Thyroid gland (tissue), 4 donors: ENCODE measurements at regions not wholly inside any gene's neighbourhood (a gene's known extent, or its start where the extent isn't known, plus 50 kb on each side); places are given as distances from the start of the nearest gene placed in this dataset.

Experiments
- DNase-seq, 2 donors: peaks; one replicate each; pipeline ENCODE4 v3.0.0-alpha.2; 2019
- H3K27ac ChIP-seq, 3 donors: fragments of 200-600 bp; sonication (generic); 1 replicate in 2 of 3; 2 replicates in 1 of 3; pipeline ENCODE4 v1.5.1; 2016 to 2019; ENCODE audit warnings: mild to moderate bottlenecking in 1 of 3, moderate library complexity in 1 of 3
- H3K27me3 ChIP-seq: fragments of 200-600 bp; sonication (generic); one replicate; pipeline ENCODE4 v1.5.1; 2019
- H3K36me3 ChIP-seq, 2 donors: fragments of 200-600 bp; sonication (generic); one replicate each; pipeline ENCODE4 v1.5.1; 2016 to 2019
- H3K4me1 ChIP-seq, 2 donors: fragments of 200-600 bp; sonication (generic); one replicate each; pipeline ENCODE4 v1.5.1; 2017 to 2019
- H3K4me3 ChIP-seq, 3 donors: fragments of 200-600 bp; sonication (generic); replicated peaks in 1 of 3; 1 replicate in 2 of 3; 2 replicates in 1 of 3; pipeline ENCODE4 v1.5.1; 2016; ENCODE audit warnings: mild to moderate bottlenecking in 1 of 3
- H3K9me3 ChIP-seq: fragments of 200-600 bp; sonication (generic); one replicate; pipeline ENCODE4 v1.5.1; 2017
- POLR2A ChIP-seq, 2 donors: fragments of 450-650 bp; IDR thresholded peaks; one replicate each; pipeline ENCODE4 v1.6.1; 2017; ENCODE audit warnings: antibody characterized with exemption in 2 of 2, mild to moderate bottlenecking in 2 of 2, moderate library complexity in 1 of 2
- WGBS, 2 donors: methylation state at CpG; one replicate each; pipeline ENCODE4 v1.1.5; 2017; 5-methylcytosine and 5-hydroxymethylcytosine counted together
- intact Hi-C: fragments of 100-400 bp; cut with DNase I; formaldehyde crosslinking; loops from one replicate; pipeline ENCODE4 v1.15.1; 2023
- TF ChIP-seq, protein P1 (sequence below), 6 experiments: fragments of 200-600 bp in 3 of 6; fragments of 450-650 bp in 3 of 6; sonication (generic) in 3 of 6; IDR thresholded peaks; one replicate each; pipeline ENCODE4 v1.5.1; 2016 to 2019; ENCODE audit warnings: antibody characterized with exemption in 6 of 6, mild to moderate bottlenecking in 2 of 6, inconsistent platforms in 1 of 6, moderate library complexity in 1 of 6

DNA sequence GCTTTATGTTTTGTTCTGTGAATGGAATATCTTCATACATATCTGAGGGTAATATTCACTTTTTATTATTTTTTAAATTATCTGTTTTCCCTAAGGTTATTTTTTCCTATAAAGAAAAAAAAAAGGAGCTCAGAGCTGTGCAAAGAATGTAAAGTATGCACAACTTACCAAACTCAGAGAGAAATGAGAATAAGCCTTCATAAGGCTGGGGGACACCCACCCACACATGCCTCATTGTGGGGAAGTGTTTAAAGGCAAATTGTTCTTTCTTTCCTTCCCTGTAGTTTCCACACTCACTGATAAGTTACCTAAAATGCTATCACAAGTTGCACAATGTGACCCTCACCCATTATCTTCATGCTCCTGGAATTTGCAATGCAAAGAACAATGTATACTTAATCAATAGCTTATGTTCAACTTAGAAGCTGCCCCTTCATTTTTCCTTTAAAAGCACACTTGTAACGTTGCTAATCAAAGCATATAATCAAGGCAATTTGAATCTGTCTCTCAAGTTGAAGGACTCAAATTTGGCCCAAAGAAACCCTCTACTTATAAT lies 108.1 kb downstream of the GNAT3 start:
- Histone ChIP-seq H3K27ac (no peak overlapping the region), H3K36me3 (no peaks in the 10 kb centered on the region), H3K4me1 (no peaks in the 10 kb centered on the region), H3K27me3 (no peaks in the 10 kb centered on the region), H3K9me3 (no peaks in the 10 kb centered on the region), H3K4me3 (no peak overlapping the region)
- intact Hi-C loops = no loop called here
- no peak for TF ChIP-seq POLR2A (IDR thresholded peaks at IDR 0.05)
- TF ChIP-seq, protein P1, sequence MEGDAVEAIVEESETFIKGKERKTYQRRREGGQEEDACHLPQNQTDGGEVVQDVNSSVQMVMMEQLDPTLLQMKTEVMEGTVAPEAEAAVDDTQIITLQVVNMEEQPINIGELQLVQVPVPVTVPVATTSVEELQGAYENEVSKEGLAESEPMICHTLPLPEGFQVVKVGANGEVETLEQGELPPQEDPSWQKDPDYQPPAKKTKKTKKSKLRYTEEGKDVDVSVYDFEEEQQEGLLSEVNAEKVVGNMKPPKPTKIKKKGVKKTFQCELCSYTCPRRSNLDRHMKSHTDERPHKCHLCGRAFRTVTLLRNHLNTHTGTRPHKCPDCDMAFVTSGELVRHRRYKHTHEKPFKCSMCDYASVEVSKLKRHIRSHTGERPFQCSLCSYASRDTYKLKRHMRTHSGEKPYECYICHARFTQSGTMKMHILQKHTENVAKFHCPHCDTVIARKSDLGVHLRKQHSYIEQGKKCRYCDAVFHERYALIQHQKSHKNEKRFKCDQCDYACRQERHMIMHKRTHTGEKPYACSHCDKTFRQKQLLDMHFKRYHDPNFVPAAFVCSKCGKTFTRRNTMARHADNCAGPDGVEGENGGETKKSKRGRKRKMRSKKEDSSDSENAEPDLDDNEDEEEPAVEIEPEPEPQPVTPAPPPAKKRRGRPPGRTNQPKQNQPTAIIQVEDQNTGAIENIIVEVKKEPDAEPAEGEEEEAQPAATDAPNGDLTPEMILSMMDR (IDR thresholded peaks at IDR 0.05) = no peak
- WGBS, 2 donors = 23 to 38% methylated on average over 1 of the region's 1 CpG
- no peak for DNase-seq

DNA sequence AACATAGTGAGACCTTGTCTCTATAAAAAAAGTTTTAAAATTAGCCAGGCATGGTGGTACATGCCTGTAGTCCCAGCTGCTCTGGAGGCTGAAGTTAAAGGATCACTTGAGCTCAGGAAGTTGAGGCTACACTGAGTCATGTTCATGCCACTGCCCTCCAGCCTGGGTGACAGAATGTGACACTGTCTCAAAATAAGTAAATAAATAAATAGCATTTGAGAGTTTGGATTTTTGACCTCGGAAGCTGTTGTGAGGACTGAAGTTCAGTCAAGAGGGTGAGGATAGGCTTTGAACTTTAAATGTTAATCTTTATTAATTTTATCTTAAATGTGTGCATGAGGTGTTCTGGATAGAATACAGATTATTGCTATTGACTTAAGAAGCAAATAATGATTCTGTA lies 110.2 kb downstream of the GNAT3 start:
- intact Hi-C loops = no loop called here
- Histone ChIP-seq H3K36me3 (no peaks in the 10 kb centered on the region), H3K27me3 (no peaks in the 10 kb centered on the region), H3K4me1 (no peaks in the 10 kb centered on the region), H3K27ac (no peak overlapping the region), H3K4me3 (no peak overlapping the region), H3K9me3 (no peaks in the 10 kb centered on the region)
- TF ChIP-seq, protein P1 (IDR thresholded peaks at IDR 0.05) = no peak
- TF ChIP-seq POLR2A (IDR thresholded peaks at IDR 0.05) = no peak
- WGBS, 2 donors = 90 to 91% methylated on average over 1 of the region's 1 CpG
- DNase-seq = no peak

DNA sequence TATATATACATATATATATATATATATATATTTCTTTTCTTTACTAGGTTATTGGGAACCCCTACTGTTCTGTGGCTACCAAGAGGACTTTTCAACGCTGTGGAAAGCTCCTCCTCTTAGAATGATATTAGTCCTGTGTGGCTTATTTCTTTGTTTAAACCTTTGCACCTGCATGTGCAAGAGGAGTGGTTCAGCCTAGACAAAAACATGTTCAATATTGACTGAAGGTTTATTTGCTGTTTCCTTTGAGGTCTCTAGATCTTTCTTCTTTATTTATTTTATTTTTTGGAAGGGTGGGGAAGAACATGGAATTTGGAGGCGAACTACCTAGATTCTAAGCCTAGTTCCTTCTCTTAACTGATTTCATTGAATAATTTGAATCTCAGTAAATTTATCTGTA lies 118.1 kb downstream of the GNAT3 start:
- Histone ChIP-seq H3K9me3 (no peaks in the 10 kb centered on the region), H3K27me3 (no peaks in the 10 kb centered on the region), H3K4me1 (no peaks in the 10 kb centered on the region), H3K27ac (no peak overlapping the region), H3K4me3 (no peak overlapping the region), H3K36me3 (no peaks in the 10 kb centered on the region)
- intact Hi-C loops = loop anchor here (10.0 kb wide), 2 partner anchors 259 to 329 kb away; partner anchors contain the start of gene GNAI1
- TF ChIP-seq, protein P1 (IDR thresholded peaks at IDR 0.05) = no peak
- TF ChIP-seq POLR2A (IDR thresholded peaks at IDR 0.05) = no peak
- DNase-seq = no peak
- 89% methylated on average over 2 of the region's 2 CpGs for WGBS, 2 donors

DNA sequence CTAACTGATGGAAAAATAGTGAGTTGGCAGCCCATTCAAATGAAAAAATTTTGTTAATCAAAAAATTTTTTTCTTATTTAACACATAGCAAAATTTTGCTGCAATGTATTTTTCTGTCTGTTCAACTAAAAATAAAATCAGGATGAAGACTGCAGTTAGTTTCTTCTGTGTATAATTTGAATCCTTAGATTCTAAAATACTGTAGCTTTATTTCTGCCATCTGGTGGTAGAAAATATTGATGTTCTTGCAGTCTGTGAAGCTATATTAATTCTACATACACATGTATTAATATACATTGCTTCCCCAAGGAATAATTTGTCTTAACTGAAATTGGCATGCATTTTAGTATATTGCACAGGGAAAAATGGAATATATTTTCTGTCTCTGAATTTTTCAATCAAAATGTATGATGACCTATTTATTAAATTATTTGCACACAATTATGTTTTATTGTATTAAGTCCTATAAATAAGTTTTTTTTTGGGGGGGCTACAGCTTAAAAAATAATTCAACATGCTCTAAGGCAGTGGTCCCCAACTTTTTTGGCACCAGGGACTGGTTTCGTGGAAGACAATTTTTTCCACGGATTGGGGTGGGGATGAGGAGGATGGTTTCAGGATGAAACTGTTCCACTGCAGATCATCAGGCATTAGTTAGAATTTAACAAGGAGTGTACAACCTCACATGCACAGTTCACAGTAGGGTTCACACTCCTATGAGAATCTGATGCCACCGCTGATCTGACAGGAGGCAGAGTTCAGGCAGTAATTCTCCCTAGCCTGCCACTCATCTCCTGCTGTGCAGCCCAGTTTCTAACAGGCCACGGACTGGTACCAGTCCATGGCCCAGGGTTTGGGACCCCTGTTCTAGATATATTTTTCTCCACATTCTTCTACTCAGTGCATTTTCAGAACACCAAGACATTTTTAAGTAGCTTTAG lies 119.4 kb downstream of the GNAT3 start:
- Histone ChIP-seq H3K9me3 (no peaks in the 10 kb centered on the region), H3K27me3 (no peaks in the 10 kb centered on the region), H3K36me3 (no peaks in the 10 kb centered on the region), H3K4me3 (no peak overlapping the region), H3K27ac (no peak overlapping the region), H3K4me1 (no peaks in the 10 kb centered on the region)
- DNase-seq = no peak
- TF ChIP-seq, protein P1 (IDR thresholded peaks at IDR 0.05) = peak; percentile 29 to 75 (median 52)
- no peak for TF ChIP-seq POLR2A (IDR thresholded peaks at IDR 0.05)
- WGBS, 2 donors = 82 to 90% methylated on average over 4 of the region's 4 CpGs
- intact Hi-C loops = loop anchor here (10.0 kb wide), 2 partner anchors 258 to 328 kb away; partner anchors contain the start of gene GNAI1
